ENCODE measurements at regions not wholly inside any gene's neighbourhood (a gene's known extent, or its start where the extent isn't known, plus 50 kb on each side); places are given as distances from the start of the nearest gene placed in this dataset.

GRCh38 chr21:15191342-15191741 lies 126.5 kb upstream of the NRIP1 start:
- TF ChIP-seq CTCF (conservative IDR thresholded peaks at IDR 0.05) (no peak), ZFX (IDR thresholded peaks at IDR 0.05) (no peak)

Measured in C4-2B (cell line).